Left lung (tissue), 4 donors: ENCODE measurements at regions not wholly inside any gene's neighbourhood (a gene's known extent, or its start where the extent isn't known, plus 50 kb on each side); places are given as distances from the start of the nearest gene placed in this dataset.

Source experiments
- ATAC-seq: fragments of 200-7000 bp; cut with Tn5 transposase; one replicate; pipeline ENCODE4 v1.9.1; 2020; ENCODE audit warnings: moderate library complexity
- DNase-seq, 4 donors: peaks; one replicate each; pipeline ENCODE4 v3.0.0-alpha.2; 2013 to 2020
- H3K27ac ChIP-seq, 2 donors: fragments of 200-600 bp; sonication (generic) in 1 of 2; one replicate each; pipeline versions ENCODE4 v1.5.0 to v1.8.0; 2020 to 2021
- H3K27me3 ChIP-seq, 2 donors: fragments of 200-600 bp; sonication (generic) in 1 of 2; one replicate each; pipeline versions ENCODE4 v1.5.0 to v1.8.0; 2020 to 2021
- H3K36me3 ChIP-seq, 2 donors: fragments of 200-600 bp; sonication (generic) in 1 of 2; one replicate each; pipeline versions ENCODE4 v1.5.0 to v1.8.0; 2020 to 2021
- H3K4me1 ChIP-seq, 2 donors: fragments of 200-600 bp; one replicate each; pipeline ENCODE4 v1.8.0; 2021
- H3K4me3 ChIP-seq, 2 donors: fragments of 200-600 bp; sonication (generic) in 1 of 2; one replicate each; pipeline versions ENCODE4 v1.5.0 to v1.8.0; 2020 to 2021; ENCODE audit warnings: mild to moderate bottlenecking in 1 of 2
- H3K9me3 ChIP-seq, 2 donors: fragments of 200-600 bp; sonication (generic) in 1 of 2; one replicate each; pipeline versions ENCODE4 v1.5.0 to v1.8.0; 2020 to 2021
- CTCF ChIP-seq, 2 donors: fragments of 200-600 bp; sonication (generic) in 1 of 2; IDR thresholded peaks; one replicate each; pipeline versions ENCODE4 v1.5.0 to v1.8.0; 2021; ENCODE audit warnings: antibody characterized with exemption in 2 of 2
- intact Hi-C, 2 donors: fragments of 100-400 bp; cut with DNase I; formaldehyde crosslinking; loops; one replicate each; pipeline versions ENCODE4 v1.11.2 to v1.14.2; 2022
- donor health status: DM: no; HTN: yes; CAD: no.
- donor health status: DM: no; HTN: no; CAD: no.

GRCh38 chr13:49844181-49844580 lies 51.7 kb upstream of the KPNA3 start:
- no peak for ATAC-seq
- intact Hi-C loops = loop anchor here in 1 of 2 donors (10.0 kb wide), 1 partner anchor 189 kb away; no protein-coding TSS in a partner anchor
- Histone ChIP-seq H3K27me3 (no peaks in the 10 kb centered on the region), H3K9me3 (no peaks in the 10 kb centered on the region), H3K4me3 (no peak overlapping the region), H3K36me3 (no peaks in the 10 kb centered on the region), H3K4me1 (peaks cover 0 to 8% of the 10 kb centered on the region in 2 donors), H3K27ac (no peak overlapping the region)
- TF ChIP-seq CTCF (IDR thresholded peaks at IDR 0.05) = no peak
- no peak for DNase-seq
